Naive thymus-derived CD4-positive, alpha-beta T cell (primary cell): ENCODE measurements at regions not wholly inside any gene's neighbourhood (a gene's known extent, or its start where the extent isn't known, plus 50 kb on each side); places are given as distances from the start of the nearest gene placed in this dataset.

Source experiments
- ATAC-seq: fragments of 150-1000 bp; cut with Tn5 transposase; 2 replicates; pipeline ENCODE4 v1.10.0; 2021; ENCODE audit warnings: mild to moderate bottlenecking, moderate library complexity
- CTCF ChIA-PET: fragments of 350-600 bp; sonication (Branson Sonifier 250); formaldehyde crosslinking; loops from one replicate; lab custom pipeline; 2021; ENCODE audit warnings: antibody characterized with exemption; lab: Charles Lee
- POLR2A ChIA-PET: fragments of 350-600 bp; sonication (Branson Sonifier 250); formaldehyde crosslinking; loops from one replicate; lab custom pipeline; 2021; ENCODE audit warnings: antibody characterized with exemption, inconsistent platforms; lab: Charles Lee
- DNase-seq, 9 donors: peaks; one replicate each; pipeline versions ENCODE4 v3.0.0 to v3.0.0-alpha.2; 2020 to 2022; ENCODE audit warnings: mixed read lengths in 1 of 9
- H3K27ac ChIP-seq: one replicate; pipeline ENCODE4 v1.7.0; 2013; ENCODE audit warnings: mild to moderate bottlenecking, low read depth, low read length, moderate library complexity
- H3K27me3 ChIP-seq, 2 donors: one replicate each; pipeline ENCODE4 v1.7.0; 2013; ENCODE audit warnings: low read length in 2 of 2, mild to moderate bottlenecking in 2 of 2, moderate library complexity in 2 of 2; ENCODE audit not compliant: control insufficient read depth in 2 of 2, insufficient read depth in 2 of 2
- H3K36me3 ChIP-seq, 3 experiments: 1 replicate in 2 of 3; 2 replicates in 1 of 3; pipeline ENCODE4 v1.7.0; 2013; ENCODE audit warnings: low read length in 3 of 3, mild to moderate bottlenecking in 3 of 3, moderate library complexity in 1 of 3; ENCODE audit not compliant: insufficient read depth in 3 of 3, control insufficient read depth in 2 of 3
- H3K4me1 ChIP-seq, 2 donors: one replicate each; pipeline ENCODE4 v1.7.0; 2013; ENCODE audit warnings: low read length in 2 of 2, mild to moderate bottlenecking in 2 of 2, moderate library complexity in 1 of 2; ENCODE audit not compliant: control insufficient read depth in 2 of 2, insufficient read depth in 2 of 2
- H3K4me3 ChIP-seq: 2 replicates; pipeline ENCODE4 v1.7.0; 2013; ENCODE audit warnings: mild to moderate bottlenecking, low read length
- H3K9me3 ChIP-seq, 3 experiments: 1 replicate in 2 of 3; 2 replicates in 1 of 3; pipeline ENCODE4 v1.7.0; 2013; ENCODE audit warnings: low read length in 3 of 3; ENCODE audit not compliant: control insufficient read depth in 2 of 3
- H3K27ac Mint-ChIP-seq, 9 donors: one replicate each; pipeline ENCODE4 v1.8.0; 2020 to 2022; ENCODE audit warnings: mixed read lengths in 9 of 9, mild to moderate bottlenecking in 8 of 9, moderate library complexity in 5 of 9, inconsistent platforms in 2 of 9
- H3K27me3 Mint-ChIP-seq, 5 donors: one replicate each; pipeline ENCODE4 v1.8.0; 2021 to 2022; ENCODE audit warnings: mixed read lengths in 5 of 5, mild to moderate bottlenecking in 1 of 5
- H3K36me3 Mint-ChIP-seq, 5 donors: one replicate each; pipeline ENCODE4 v1.8.0; 2020 to 2022; ENCODE audit warnings: mixed read lengths in 5 of 5, mild to moderate bottlenecking in 3 of 5, inconsistent platforms in 1 of 5
- H3K4me1 Mint-ChIP-seq, 7 donors: one replicate each; pipeline ENCODE4 v1.8.0; 2020 to 2022; ENCODE audit warnings: mixed read lengths in 7 of 7, mild to moderate bottlenecking in 3 of 7, inconsistent platforms in 1 of 7
- H3K4me3 Mint-ChIP-seq, 10 donors: one replicate each; pipeline ENCODE4 v1.8.0; 2020 to 2022; ENCODE audit warnings: mild to moderate bottlenecking in 10 of 10, mixed read lengths in 10 of 10, moderate library complexity in 6 of 10, inconsistent platforms in 2 of 10
- H3K9me3 Mint-ChIP-seq, 11 donors: one replicate each; pipeline ENCODE4 v1.8.0; 2020 to 2022; ENCODE audit warnings: mixed read lengths in 11 of 11, mild to moderate bottlenecking in 4 of 11, inconsistent platforms in 1 of 11, moderate library complexity in 1 of 11
- intact Hi-C, 2 donors: fragments of 100-400 bp; cut with micrococcal nuclease; formaldehyde crosslinking; loops; one replicate each; pipeline ENCODE4 v1.15.1; 2023

GRCh38 chr7:1321411-1322239 is 89.0 kb downstream of the UNCX start:
- Histone ChIP-seq H3K27ac (no peak overlapping the region), H3K27me3 (no peaks in the 10 kb centered on the region), H3K9me3 (no peaks in the 10 kb centered on the region), H3K4me3 (no peak overlapping the region), H3K4me1 (no peaks in the 10 kb centered on the region), H3K36me3 (no peaks in the 10 kb centered on the region)
- Mint-ChIP-seq H3K36me3 (no peaks in the 10 kb centered on the region), H3K9me3 (peaks cover 0 to 2% (median 0%) of the 10 kb centered on the region in 11 donors), H3K27ac (no peak overlapping the region), H3K27me3 (peaks cover 3 to 23% (median 5%) of the 10 kb centered on the region in 5 donors), H3K4me3 (no peak overlapping the region), H3K4me1 (peaks cover 0 to 2% (median 0%) of the 10 kb centered on the region in 7 donors)
- ChIA-PET POLR2A (no interaction called here), CTCF (no interaction called here)
- intact Hi-C loops = no loop called here
- DNase-seq = no peak
- no peak for ATAC-seq

- Histone ChIP-seq H3K27me3 (no peaks in the 10 kb centered on the region), H3K36me3 (no peaks in the 10 kb centered on the region), H3K9me3 (no peaks in the 10 kb centered on the region), H3K4me1 (no peaks in the 10 kb centered on the region), H3K4me3 (no peak overlapping the region), H3K27ac (no peak overlapping the region)
- DNase-seq (no peak), ATAC-seq (no peak)
- Mint-ChIP-seq H3K4me1 (peaks cover 0 to 2% (median 0%) of the 10 kb centered on the region in 7 donors), H3K27me3 (peaks cover 3 to 26% (median 5%) of the 10 kb centered on the region in 5 donors), H3K27ac (no peak overlapping the region), H3K36me3 (no peaks in the 10 kb centered on the region), H3K9me3 (peaks cover 0 to 2% (median 0%) of the 10 kb centered on the region in 11 donors), H3K4me3 (no peak overlapping the region)
- POLR2A ChIA-PET = no interaction called here
- CTCF ChIA-PET = no interaction called here
- intact Hi-C loops = no loop called here
Measured at GRCh38 chr7:1322240-1323110, 89.8 kb downstream of the UNCX start.

- DNase-seq (no peak), ATAC-seq (no peak)
- H3K27ac ChIP-seq = no peak overlapping the region
- CTCF ChIA-PET = no interaction called here
- POLR2A ChIA-PET = no interaction called here
- intact Hi-C loops = no loop called here
- no peak overlapping the region for H3K27ac Mint-ChIP-seq
- H3K36me3 ChIP-seq = no peaks in the 10 kb centered on the region
- H3K4me3 Mint-ChIP-seq = no peak overlapping the region
- H3K4me1 Mint-ChIP-seq = peaks cover 0 to 2% (median 0%) of the 10 kb centered on the region in 7 donors
- H3K4me1 ChIP-seq = no peaks in the 10 kb centered on the region
- H3K27me3 Mint-ChIP-seq = peaks cover 3 to 22% (median 5%) of the 10 kb centered on the region in 5 donors
- peaks cover 0 to 2% (median 0%) of the 10 kb centered on the region in 11 donors for H3K9me3 Mint-ChIP-seq
- H3K9me3 ChIP-seq = no peaks in the 10 kb centered on the region
- H3K27me3 ChIP-seq = no peaks in the 10 kb centered on the region
- H3K4me3 ChIP-seq = no peak overlapping the region
- H3K36me3 Mint-ChIP-seq = no peaks in the 10 kb centered on the region
Measured at GRCh38 chr7:1323178-1324027, 90.7 kb downstream of the UNCX start.

GRCh38 chr7:1324028-1324900 is 91.6 kb downstream of the UNCX start:
- Histone ChIP-seq H3K4me3 (no peak overlapping the region), H3K4me1 (no peaks in the 10 kb centered on the region), H3K27ac (no peak overlapping the region), H3K36me3 (no peaks in the 10 kb centered on the region), H3K27me3 (no peaks in the 10 kb centered on the region), H3K9me3 (no peaks in the 10 kb centered on the region)
- no peaks in the 10 kb centered on the region for H3K36me3 Mint-ChIP-seq
- intact Hi-C loops = no loop called here
- ATAC-seq (no peak), DNase-seq (no peak)
- ChIA-PET POLR2A (no interaction called here), CTCF (no interaction called here)
- H3K4me1 Mint-ChIP-seq = peaks cover 0 to 2% (median 0%) of the 10 kb centered on the region in 7 donors
- H3K27me3 Mint-ChIP-seq = peaks cover 3 to 18% (median 5%) of the 10 kb centered on the region in 5 donors
- H3K4me3 Mint-ChIP-seq = no peak overlapping the region
- H3K9me3 Mint-ChIP-seq = peaks cover 0 to 1% (median 0%) of the 10 kb centered on the region in 11 donors
- H3K27ac Mint-ChIP-seq = no peak overlapping the region

GRCh38 chr7:1325246-1325645 is 92.6 kb downstream of the UNCX start:
- Histone ChIP-seq H3K9me3 (no peaks in the 10 kb centered on the region), H3K4me3 (no peak overlapping the region), H3K4me1 (no peaks in the 10 kb centered on the region), H3K27me3 (no peaks in the 10 kb centered on the region), H3K36me3 (no peaks in the 10 kb centered on the region), H3K27ac (no peak overlapping the region)
- Mint-ChIP-seq H3K4me1 (peaks cover 0 to 2% (median 0%) of the 10 kb centered on the region in 7 donors), H3K36me3 (no peaks in the 10 kb centered on the region), H3K9me3 (peaks cover 0 to 1% (median 0%) of the 10 kb centered on the region in 11 donors), H3K27me3 (peaks cover 3 to 25% (median 5%) of the 10 kb centered on the region in 5 donors), H3K4me3 (no peak overlapping the region), H3K27ac (no peak overlapping the region)
- POLR2A ChIA-PET = no interaction called here
- CTCF ChIA-PET = no interaction called here
- ATAC-seq (no peak), DNase-seq (no peak)
- intact Hi-C loops = no loop called here
